ENCODE measurements at regions not wholly inside any gene's neighbourhood (a gene's known extent, or its start where the extent isn't known, plus 50 kb on each side); places are given as distances from the start of the nearest gene placed in this dataset.

DNA sequence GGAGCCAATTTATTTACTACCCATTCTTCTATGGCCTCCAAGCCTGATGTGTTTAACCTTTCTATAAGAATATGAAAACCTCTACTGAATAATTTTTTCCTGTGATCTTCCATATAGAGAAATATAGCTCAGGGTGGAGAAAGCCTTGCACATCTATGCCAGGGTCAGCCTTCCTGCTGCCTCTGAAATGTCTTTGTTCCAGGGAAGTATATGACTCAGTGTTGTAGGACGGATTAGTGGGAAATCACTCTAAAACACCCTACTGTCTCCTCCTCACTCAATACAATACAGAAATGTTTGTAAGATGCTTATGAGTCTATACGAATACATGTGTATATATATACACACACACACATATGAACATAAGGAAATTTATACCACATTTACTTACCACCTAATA is 1044.9 kb downstream of the BRINP3 start (continued):
- TF ChIP-seq, protein P1, sequence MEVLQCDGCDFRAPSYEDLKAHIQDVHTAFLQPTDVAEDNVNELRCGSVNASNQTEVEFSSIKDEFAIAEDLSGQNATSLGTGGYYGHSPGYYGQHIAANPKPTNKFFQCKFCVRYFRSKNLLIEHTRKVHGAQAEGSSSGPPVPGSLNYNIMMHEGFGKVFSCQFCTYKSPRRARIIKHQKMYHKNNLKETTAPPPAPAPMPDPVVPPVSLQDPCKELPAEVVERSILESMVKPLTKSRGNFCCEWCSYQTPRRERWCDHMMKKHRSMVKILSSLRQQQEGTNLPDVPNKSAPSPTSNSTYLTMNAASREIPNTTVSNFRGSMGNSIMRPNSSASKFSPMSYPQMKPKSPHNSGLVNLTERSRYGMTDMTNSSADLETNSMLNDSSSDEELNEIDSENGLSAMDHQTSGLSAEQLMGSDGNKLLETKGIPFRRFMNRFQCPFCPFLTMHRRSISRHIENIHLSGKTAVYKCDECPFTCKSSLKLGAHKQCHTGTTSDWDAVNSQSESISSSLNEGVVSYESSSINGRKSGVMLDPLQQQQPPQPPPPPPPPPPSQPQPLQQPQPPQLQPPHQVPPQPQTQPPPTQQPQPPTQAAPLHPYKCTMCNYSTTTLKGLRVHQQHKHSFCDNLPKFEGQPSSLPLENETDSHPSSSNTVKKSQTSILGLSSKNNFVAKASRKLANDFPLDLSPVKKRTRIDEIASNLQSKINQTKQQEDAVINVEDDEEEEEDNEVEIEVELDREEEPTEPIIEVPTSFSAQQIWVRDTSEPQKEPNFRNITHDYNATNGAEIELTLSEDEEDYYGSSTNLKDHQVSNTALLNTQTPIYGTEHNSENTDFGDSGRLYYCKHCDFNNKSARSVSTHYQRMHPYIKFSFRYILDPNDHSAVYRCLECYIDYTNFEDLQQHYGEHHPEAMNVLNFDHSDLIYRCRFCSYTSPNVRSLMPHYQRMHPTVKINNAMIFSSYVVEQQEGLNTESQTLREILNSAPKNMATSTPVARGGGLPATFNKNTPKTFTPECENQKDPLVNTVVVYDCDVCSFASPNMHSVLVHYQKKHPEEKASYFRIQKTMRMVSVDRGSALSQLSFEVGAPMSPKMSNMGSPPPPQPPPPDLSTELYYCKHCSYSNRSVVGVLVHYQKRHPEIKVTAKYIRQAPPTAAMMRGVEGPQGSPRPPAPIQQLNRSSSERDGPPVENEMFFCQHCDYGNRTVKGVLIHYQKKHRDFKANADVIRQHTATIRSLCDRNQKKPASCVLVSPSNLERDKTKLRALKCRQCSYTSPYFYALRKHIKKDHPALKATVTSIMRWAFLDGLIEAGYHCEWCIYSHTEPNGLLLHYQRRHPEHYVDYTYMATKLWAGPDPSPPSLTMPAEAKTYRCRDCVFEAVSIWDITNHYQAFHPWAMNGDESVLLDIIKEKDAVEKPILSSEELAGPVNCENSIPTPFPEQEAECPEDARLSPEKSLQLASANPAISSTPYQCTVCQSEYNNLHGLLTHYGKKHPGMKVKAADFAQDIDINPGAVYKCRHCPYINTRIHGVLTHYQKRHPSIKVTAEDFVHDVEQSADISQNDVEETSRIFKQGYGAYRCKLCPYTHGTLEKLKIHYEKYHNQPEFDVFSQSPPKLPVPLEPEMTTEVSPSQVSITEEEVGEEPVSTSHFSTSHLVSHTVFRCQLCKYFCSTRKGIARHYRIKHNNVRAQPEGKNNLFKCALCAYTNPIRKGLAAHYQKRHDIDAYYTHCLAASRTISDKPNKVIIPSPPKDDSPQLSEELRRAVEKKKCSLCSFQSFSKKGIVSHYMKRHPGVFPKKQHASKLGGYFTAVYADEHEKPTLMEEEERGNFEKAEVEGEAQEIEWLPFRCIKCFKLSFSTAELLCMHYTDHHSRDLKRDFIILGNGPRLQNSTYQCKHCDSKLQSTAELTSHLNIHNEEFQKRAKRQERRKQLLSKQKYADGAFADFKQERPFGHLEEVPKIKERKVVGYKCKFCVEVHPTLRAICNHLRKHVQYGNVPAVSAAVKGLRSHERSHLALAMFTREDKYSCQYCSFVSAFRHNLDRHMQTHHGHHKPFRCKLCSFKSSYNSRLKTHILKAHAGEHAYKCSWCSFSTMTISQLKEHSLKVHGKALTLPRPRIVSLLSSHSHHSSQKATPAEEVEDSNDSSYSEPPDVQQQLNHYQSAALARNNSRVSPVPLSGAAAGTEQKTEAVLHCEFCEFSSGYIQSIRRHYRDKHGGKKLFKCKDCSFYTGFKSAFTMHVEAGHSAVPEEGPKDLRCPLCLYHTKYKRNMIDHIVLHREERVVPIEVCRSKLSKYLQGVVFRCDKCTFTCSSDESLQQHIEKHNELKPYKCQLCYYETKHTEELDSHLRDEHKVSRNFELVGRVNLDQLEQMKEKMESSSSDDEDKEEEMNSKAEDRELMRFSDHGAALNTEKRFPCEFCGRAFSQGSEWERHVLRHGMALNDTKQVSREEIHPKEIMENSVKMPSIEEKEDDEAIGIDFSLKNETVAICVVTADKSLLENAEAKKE (CRISPR knock-in tag; IDR thresholded peaks at IDR 0.05) = no peak
- no peak for TF ChIP-seq CREB1 (CRISPR knock-in tag; IDR thresholded peaks at IDR 0.05; ENCODE audit: low read depth)
- TF ChIP-seq EZH2 (IDR thresholded peaks at IDR 0.05; ENCODE audit: low read depth, unreplicated experiment) = no peak
- TF ChIP-seq POLR2AphosphoS5 (IDR thresholded peaks at IDR 0.05; ENCODE audit: low read depth) = no peak
- TF ChIP-seq ZNF114 (CRISPR knock-in tag; IDR thresholded peaks at IDR 0.05) = no peak
- TF ChIP-seq ZNF331 (CRISPR knock-in tag; IDR thresholded peaks at IDR 0.05; ENCODE audit: low read depth) = no peak
- TF ChIP-seq, protein P2, sequence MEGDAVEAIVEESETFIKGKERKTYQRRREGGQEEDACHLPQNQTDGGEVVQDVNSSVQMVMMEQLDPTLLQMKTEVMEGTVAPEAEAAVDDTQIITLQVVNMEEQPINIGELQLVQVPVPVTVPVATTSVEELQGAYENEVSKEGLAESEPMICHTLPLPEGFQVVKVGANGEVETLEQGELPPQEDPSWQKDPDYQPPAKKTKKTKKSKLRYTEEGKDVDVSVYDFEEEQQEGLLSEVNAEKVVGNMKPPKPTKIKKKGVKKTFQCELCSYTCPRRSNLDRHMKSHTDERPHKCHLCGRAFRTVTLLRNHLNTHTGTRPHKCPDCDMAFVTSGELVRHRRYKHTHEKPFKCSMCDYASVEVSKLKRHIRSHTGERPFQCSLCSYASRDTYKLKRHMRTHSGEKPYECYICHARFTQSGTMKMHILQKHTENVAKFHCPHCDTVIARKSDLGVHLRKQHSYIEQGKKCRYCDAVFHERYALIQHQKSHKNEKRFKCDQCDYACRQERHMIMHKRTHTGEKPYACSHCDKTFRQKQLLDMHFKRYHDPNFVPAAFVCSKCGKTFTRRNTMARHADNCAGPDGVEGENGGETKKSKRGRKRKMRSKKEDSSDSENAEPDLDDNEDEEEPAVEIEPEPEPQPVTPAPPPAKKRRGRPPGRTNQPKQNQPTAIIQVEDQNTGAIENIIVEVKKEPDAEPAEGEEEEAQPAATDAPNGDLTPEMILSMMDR (conservative IDR thresholded peaks at IDR 0.05; ENCODE audit: low read depth in 2 of 2) = no peak
- no peak for TF ChIP-seq NANOG (IDR thresholded peaks at IDR 0.05; ENCODE audit: borderline replicate concordance)
- no peak for TF ChIP-seq EZH2phosphoT487 (IDR thresholded peaks at IDR 0.05; ENCODE audit: unreplicated experiment)

DNA sequence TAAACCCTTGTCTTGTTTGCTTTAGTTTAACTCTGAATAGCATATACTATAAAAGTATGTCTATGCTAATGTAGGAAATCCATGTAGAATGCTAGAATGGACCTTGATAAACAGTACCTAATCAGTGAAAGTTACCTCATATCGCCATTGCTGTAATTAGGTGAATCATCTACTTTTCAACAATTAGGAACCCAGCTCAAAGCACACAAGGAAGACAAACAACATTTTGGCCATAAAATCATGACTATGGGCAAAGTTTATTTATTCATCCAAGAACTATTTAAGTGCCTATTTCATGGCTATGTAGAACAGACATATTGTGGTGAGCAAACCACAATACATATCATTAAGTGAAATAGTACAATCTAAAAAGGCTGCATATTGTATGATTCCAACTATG is 1043.2 kb downstream of the BRINP3 start:
- Histone ChIP-seq H3K27me3 (ENCODE audit: insufficient read depth) (no peaks in the 10 kb centered on the region), H3K27ac (ENCODE audit: low read depth) (no peak overlapping the region), H4K20me1 (replicated peaks; ENCODE audit: insufficient read depth) (no peaks in the 10 kb centered on the region), H3K4me2 (no peak overlapping the region), H3K4me3 (no peak overlapping the region), H3K36me3 (ENCODE audit: insufficient read depth) (no peaks in the 10 kb centered on the region), H3K4me1 (ENCODE audit: insufficient read depth) (no peaks in the 10 kb centered on the region), H3K79me2 (replicated peaks; ENCODE audit: insufficient read depth) (no peaks in the 10 kb centered on the region), H3F3A (replicated peaks; ENCODE audit: low read depth) (no peaks in the 10 kb centered on the region), H3K9me2 (ENCODE audit: insufficient read depth) (no peaks in the 10 kb centered on the region), H2AFZ (no peak overlapping the region)
- Mint-ChIP-seq H3K9me3 (no peaks in the 10 kb centered on the region; the same call in 2 of the 3 replicates), H3K4me1 (no peaks in the 10 kb centered on the region), H3K4me3 (no peak overlapping the region), H3K27me3 (ENCODE audit: insufficient read depth, low read depth, poor library complexity) (no peaks in the 10 kb centered on the region), H3K27ac (no peak overlapping the region), H3K36me3 (ENCODE audit: low read depth) (no peaks in the 10 kb centered on the region)
- ATAC-seq = no peak
- no peak for DNase-seq (ENCODE audit: low spot score)
- TF ChIP-seq POLR2AphosphoS5 (IDR thresholded peaks at IDR 0.05; ENCODE audit: low read depth) = no peak
- no peak for TF ChIP-seq EZH2 (IDR thresholded peaks at IDR 0.05; ENCODE audit: low read depth, unreplicated experiment)
- TF ChIP-seq, protein P2 (conservative IDR thresholded peaks at IDR 0.05; ENCODE audit: low read depth in 2 of 2) = no peak
- no peak for TF ChIP-seq JUNB (IDR thresholded peaks at IDR 0.05; ENCODE audit: unreplicated experiment)
- no peak for TF ChIP-seq NANOG (IDR thresholded peaks at IDR 0.05; ENCODE audit: borderline replicate concordance)
- TF ChIP-seq CREB1 (CRISPR knock-in tag; IDR thresholded peaks at IDR 0.05; ENCODE audit: low read depth) = no peak

Data from GM23338 (cell line).